SK-N-MC (cell line): ENCODE measurements at regions not wholly inside any gene's neighbourhood (a gene's known extent, or its start where the extent isn't known, plus 50 kb on each side); places are given as distances from the start of the nearest gene placed in this dataset.

Source experiments
- EZH2 ChIP-seq: fragments of 200-600 bp; sonication (generic); IDR thresholded peaks from one replicate; pipeline ENCODE4 v1.6.1; 2017; ENCODE audit warnings: antibody characterized with exemption
- POLR2AphosphoS5 ChIP-seq: IDR thresholded peaks from 2 replicates; pipeline ENCODE4 v1.6.1; 2012; ENCODE audit warnings: mild to moderate bottlenecking, low read depth, low read length, borderline replicate concordance

DNA sequence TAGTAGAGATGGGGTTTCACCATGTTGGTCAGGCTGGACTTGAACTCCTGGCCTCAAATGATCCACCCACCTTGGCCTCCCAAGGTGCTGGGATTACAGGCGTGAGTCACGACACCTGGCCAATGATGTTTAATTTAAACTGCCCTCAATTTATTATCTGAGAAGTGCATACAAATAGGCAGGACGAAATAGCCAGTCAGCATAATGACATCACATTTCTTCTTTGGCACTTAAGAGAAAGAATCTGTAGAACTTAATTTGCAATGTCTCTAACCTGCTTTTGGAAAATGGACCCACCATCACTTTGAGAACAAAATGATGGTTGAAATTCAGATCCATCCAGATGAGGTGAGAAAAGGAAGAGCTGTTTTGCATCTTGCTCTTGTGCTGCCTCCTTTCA is 52.5 kb upstream of the ZNF608 start:
- TF ChIP-seq EZH2 (no peak), POLR2AphosphoS5 (no peak)
